ENCODE measurements at regions not wholly inside any gene's neighbourhood (a gene's known extent, or its start where the extent isn't known, plus 50 kb on each side); places are given as distances from the start of the nearest gene placed in this dataset.

DNA sequence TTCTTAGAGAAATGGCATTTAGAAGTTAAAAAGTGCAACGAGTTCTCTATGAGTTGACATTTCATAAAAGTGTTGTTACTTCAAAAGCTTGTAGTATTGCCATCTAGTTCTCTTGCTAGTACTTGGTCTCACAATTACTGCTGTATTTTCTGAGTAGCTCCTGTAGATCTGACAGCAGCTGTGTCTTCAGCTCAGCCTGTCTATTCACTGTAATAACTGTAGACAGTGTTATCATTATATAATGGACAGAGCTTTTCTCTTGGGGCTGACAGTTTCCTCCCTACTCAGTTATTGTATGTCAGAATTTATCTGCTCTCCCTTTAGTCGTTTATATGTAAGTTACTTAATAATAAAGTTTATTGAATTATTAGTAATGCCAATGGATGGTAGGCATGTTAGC is 388.7 kb upstream of the VSTM2A start:
- no peak overlapping the region for H3K4me3 ChIP-seq
- WGBS (ENCODE audit: missing lambda C conversion rate) = 1% methylated on average over 2 of the region's 2 CpGs
- ATAC-seq (no peak), DNase-seq (ENCODE audit: low read depth in 1 of 2, low spot score in 1 of 2) (no peak), FAIRE-seq (no peak)
- POLR2A ChIA-PET = no interaction called here
- H3K4me1 ChIP-seq = no peaks in the 10 kb centered on the region
- CTCF ChIA-PET = no interaction called here
- H3K27ac ChIP-seq = no peak overlapping the region
- H3K4me2 ChIP-seq = no peak overlapping the region
- H3K9me3 ChIP-seq = no peaks in the 10 kb centered on the region
- TF ChIP-seq HOXB13 (CRISPR knock-in tag; IDR thresholded peaks at IDR 0.05; ENCODE audit: low read depth) = no peak
- TF ChIP-seq ZC3H11A (IDR thresholded peaks at IDR 0.05) = no peak
- TF ChIP-seq TP53 (CRISPR knock-in tag; IDR thresholded peaks at IDR 0.05) = no peak
- no peak for TF ChIP-seq FOXS1 (CRISPR knock-in tag; IDR thresholded peaks at IDR 0.05)
- no peak for TF ChIP-seq FOSL2 (IDR thresholded peaks at IDR 0.05)
- no peak for TF ChIP-seq FOSL2 (CRISPR knock-in tag; IDR thresholded peaks at IDR 0.05)
- no peak for TF ChIP-seq ZNF302 (CRISPR knock-in tag; IDR thresholded peaks at IDR 0.05)
- TF ChIP-seq POLR2AphosphoS2 (conservative IDR thresholded peaks at IDR 0.05; ENCODE audit: low read length) = no peak
- TF ChIP-seq SREBF2 (IDR thresholded peaks at IDR 0.05) = no peak
- TF ChIP-seq HOXA7 (CRISPR knock-in tag; IDR thresholded peaks at IDR 0.05) = no peak
- no peak for TF ChIP-seq PHF8 (IDR thresholded peaks at IDR 0.05; ENCODE audit: borderline replicate concordance, low read depth)
- no peak for TF ChIP-seq JUNB (IDR thresholded peaks at IDR 0.05)

DNA sequence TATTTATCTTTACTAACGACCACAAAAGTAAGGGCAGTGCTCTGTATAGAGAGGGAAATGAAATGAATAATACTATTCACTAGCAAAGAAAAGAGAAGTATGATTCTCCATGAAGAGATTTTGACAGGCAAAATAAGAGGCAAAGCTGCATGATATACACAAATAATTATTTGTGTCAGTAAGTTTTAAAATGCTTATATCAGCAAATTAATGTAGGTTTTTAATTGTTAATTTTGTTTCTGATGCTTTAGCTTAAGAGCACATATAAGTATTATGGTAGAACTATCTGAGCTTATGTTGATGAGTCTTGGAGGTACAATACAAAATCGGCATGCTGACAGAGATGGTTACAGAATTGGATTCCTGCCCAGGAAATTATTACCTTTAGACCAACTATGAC is 383.1 kb upstream of the VSTM2A start:
- H3K4me3 ChIP-seq = no peak overlapping the region
- DNase-seq (ENCODE audit: low read depth in 1 of 2, low spot score in 1 of 2) (no peak), ATAC-seq (no peak), FAIRE-seq (no peak)
- ChIA-PET CTCF (no interaction called here), POLR2A (no interaction called here)
- H3K27ac ChIP-seq = no peak overlapping the region
- H3K4me2 ChIP-seq = no peak overlapping the region
- H3K4me1 ChIP-seq = no peaks in the 10 kb centered on the region
- H3K9me3 ChIP-seq = no peaks in the 10 kb centered on the region
- 6% methylated on average over 2 of the region's 2 CpGs for WGBS (ENCODE audit: missing lambda C conversion rate)
- TF ChIP-seq POLR2A (IDR thresholded peaks at IDR 0.05; ENCODE audit: low read length) (no peak), GATA3 (IDR thresholded peaks at IDR 0.05; ENCODE audit: borderline replicate concordance) (no peak), MAFK (IDR thresholded peaks at IDR 0.05; ENCODE audit: partially characterized antibody) (peak; percentile 88), CBX8 (IDR thresholded peaks at IDR 0.05) (no peak)
- TF ChIP-seq, protein P1, sequence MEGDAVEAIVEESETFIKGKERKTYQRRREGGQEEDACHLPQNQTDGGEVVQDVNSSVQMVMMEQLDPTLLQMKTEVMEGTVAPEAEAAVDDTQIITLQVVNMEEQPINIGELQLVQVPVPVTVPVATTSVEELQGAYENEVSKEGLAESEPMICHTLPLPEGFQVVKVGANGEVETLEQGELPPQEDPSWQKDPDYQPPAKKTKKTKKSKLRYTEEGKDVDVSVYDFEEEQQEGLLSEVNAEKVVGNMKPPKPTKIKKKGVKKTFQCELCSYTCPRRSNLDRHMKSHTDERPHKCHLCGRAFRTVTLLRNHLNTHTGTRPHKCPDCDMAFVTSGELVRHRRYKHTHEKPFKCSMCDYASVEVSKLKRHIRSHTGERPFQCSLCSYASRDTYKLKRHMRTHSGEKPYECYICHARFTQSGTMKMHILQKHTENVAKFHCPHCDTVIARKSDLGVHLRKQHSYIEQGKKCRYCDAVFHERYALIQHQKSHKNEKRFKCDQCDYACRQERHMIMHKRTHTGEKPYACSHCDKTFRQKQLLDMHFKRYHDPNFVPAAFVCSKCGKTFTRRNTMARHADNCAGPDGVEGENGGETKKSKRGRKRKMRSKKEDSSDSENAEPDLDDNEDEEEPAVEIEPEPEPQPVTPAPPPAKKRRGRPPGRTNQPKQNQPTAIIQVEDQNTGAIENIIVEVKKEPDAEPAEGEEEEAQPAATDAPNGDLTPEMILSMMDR (IDR thresholded peaks at IDR 0.05) = no peak
- TF ChIP-seq, protein P2, sequence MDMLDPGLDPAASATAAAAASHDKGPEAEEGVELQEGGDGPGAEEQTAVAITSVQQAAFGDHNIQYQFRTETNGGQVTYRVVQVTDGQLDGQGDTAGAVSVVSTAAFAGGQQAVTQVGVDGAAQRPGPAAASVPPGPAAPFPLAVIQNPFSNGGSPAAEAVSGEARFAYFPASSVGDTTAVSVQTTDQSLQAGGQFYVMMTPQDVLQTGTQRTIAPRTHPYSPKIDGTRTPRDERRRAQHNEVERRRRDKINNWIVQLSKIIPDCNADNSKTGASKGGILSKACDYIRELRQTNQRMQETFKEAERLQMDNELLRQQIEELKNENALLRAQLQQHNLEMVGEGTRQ (IDR thresholded peaks at IDR 0.05) = no peak
- TF ChIP-seq, protein P3, sequence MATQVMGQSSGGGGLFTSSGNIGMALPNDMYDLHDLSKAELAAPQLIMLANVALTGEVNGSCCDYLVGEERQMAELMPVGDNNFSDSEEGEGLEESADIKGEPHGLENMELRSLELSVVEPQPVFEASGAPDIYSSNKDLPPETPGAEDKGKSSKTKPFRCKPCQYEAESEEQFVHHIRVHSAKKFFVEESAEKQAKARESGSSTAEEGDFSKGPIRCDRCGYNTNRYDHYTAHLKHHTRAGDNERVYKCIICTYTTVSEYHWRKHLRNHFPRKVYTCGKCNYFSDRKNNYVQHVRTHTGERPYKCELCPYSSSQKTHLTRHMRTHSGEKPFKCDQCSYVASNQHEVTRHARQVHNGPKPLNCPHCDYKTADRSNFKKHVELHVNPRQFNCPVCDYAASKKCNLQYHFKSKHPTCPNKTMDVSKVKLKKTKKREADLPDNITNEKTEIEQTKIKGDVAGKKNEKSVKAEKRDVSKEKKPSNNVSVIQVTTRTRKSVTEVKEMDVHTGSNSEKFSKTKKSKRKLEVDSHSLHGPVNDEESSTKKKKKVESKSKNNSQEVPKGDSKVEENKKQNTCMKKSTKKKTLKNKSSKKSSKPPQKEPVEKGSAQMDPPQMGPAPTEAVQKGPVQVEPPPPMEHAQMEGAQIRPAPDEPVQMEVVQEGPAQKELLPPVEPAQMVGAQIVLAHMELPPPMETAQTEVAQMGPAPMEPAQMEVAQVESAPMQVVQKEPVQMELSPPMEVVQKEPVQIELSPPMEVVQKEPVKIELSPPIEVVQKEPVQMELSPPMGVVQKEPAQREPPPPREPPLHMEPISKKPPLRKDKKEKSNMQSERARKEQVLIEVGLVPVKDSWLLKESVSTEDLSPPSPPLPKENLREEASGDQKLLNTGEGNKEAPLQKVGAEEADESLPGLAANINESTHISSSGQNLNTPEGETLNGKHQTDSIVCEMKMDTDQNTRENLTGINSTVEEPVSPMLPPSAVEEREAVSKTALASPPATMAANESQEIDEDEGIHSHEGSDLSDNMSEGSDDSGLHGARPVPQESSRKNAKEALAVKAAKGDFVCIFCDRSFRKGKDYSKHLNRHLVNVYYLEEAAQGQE (IDR thresholded peaks at IDR 0.05) = no peak

DNA sequence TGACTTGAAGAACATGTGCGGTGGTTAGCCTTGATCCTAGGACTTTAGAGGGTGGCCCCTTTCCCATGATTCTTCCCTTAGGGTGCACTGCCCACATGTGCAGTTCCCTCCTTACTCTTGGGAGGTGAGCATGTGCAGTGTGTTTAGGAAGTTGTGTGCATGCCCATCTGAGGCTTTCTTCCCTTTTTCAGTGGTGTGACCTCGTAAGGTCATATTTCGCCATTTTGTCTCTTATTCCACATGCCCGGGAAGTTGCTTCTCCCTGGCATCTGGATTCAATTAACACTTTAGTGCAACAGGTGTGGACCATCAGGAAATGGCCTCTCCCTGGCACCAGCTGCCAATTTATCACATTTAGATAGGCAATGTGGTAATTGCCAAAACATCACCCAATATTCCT is 380.6 kb upstream of the VSTM2A start:
- ChIA-PET CTCF (no interaction called here), POLR2A (interaction anchor here (0.7 kb wide), 1 partner anchor 26 kb away, joined by 3 read pairs; no protein-coding TSS in a partner anchor)
- 5% methylated on average over 4 of the region's 4 CpGs for WGBS (ENCODE audit: missing lambda C conversion rate)
- Histone ChIP-seq H3K4me1 (no peaks in the 10 kb centered on the region), H3K4me3 (no peak overlapping the region), H3K4me2 (no peak overlapping the region), H3K9me3 (no peaks in the 10 kb centered on the region), H3K27ac (no peak overlapping the region)
- no peak for FAIRE-seq
- ATAC-seq = no peak
- no peak for TF ChIP-seq RNF2 (IDR thresholded peaks at IDR 0.05; ENCODE audit: borderline replicate concordance, low read depth)
- TF ChIP-seq NR3C1 (IDR thresholded peaks at IDR 0.05) = no peak
- TF ChIP-seq EP300 (IDR thresholded peaks at IDR 0.05) = no peak
- TF ChIP-seq EHF (CRISPR knock-in tag; IDR thresholded peaks at IDR 0.05) = no peak
- no peak for TF ChIP-seq KDM5A (IDR thresholded peaks at IDR 0.05)
- no peak for TF ChIP-seq MYC (IDR thresholded peaks at IDR 0.05; ENCODE audit: borderline replicate concordance, low read length)
- TF ChIP-seq CHD2 (IDR thresholded peaks at IDR 0.05; ENCODE audit: low read length, partially characterized antibody) = no peak
- TF ChIP-seq POLR2A (IDR thresholded peaks at IDR 0.05; ENCODE audit: low read length) = no peak
- TF ChIP-seq, protein P4, sequence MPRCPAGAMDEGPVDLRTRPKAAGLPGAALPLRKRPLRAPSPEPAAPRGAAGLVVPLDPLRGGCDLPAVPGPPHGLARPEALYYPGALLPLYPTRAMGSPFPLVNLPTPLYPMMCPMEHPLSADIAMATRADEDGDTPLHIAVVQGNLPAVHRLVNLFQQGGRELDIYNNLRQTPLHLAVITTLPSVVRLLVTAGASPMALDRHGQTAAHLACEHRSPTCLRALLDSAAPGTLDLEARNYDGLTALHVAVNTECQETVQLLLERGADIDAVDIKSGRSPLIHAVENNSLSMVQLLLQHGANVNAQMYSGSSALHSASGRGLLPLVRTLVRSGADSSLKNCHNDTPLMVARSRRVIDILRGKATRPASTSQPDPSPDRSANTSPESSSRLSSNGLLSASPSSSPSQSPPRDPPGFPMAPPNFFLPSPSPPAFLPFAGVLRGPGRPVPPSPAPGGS (IDR thresholded peaks at IDR 0.05) = no peak
- TF ChIP-seq JUNB (IDR thresholded peaks at IDR 0.05) = no peak
- TF ChIP-seq CBX8 (IDR thresholded peaks at IDR 0.05) = no peak
- no peak for DNase-seq (ENCODE audit: low read depth in 1 of 2, low spot score in 1 of 2)
